ENCODE measurements at regions not wholly inside any gene's neighbourhood (a gene's known extent, or its start where the extent isn't known, plus 50 kb on each side); places are given as distances from the start of the nearest gene placed in this dataset.

DNA sequence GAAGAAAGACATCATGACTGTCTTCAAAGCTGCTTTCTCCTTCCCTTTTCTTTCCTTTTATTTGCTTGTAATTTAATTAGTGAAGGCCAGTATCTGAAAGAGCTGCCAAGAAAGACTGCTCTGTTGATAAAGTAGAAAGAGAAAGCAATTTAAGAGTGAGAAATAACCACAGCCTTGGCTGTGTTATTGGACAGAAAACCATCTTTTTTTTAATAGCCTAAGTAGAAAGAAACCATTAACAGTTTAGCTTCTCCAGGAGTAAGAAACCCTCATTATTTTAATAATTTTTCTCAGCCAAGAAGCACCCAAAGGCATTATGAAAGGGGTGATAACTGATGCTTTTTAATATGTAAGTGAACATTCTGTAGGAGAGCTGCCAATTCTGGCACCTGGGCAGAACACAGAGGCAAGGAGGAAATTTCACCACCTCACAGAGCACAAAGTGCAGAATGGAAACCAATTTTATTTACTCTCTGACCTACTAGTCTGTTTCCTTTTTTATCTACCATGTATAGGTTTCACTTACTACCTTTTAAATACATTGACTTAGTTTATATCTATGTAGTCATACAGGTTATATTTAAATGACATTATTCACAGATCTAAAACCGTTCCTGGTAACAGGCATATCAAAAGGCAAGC, 703.2 kb downstream of the MRPL39 start:
- Histone ChIP-seq H3K9ac (no peak overlapping the region), H3K4me1 (no peaks in the 10 kb centered on the region), H3K27me3 (no peaks in the 10 kb centered on the region), H4K20me1 (no peaks in the 10 kb centered on the region), H3K9me3 (replicated peaks in 1 of 11) (no peaks in the 10 kb centered on the region), H3K27ac (no peak overlapping the region), H3K36me3 (no peaks in the 10 kb centered on the region), H3K4me3 (no peak overlapping the region), H3K4me2 (no peak overlapping the region)
- TF ChIP-seq Cebpa-rat (IDR thresholded peaks at IDR 0.05) = no peak

- H3K27ac ChIP-seq = no peak overlapping the region
- H3K4me2 ChIP-seq = no peak overlapping the region
- H3K4me3 ChIP-seq = no peak overlapping the region
- no peaks in the 10 kb centered on the region for H3K36me3 ChIP-seq
- no peak for TF ChIP-seq Cebpa-rat (IDR thresholded peaks at IDR 0.05)
- H3K4me1 ChIP-seq = no peaks in the 10 kb centered on the region
- H3K27me3 ChIP-seq = no peaks in the 10 kb centered on the region
- H3K9ac ChIP-seq = no peak overlapping the region
- H4K20me1 ChIP-seq = no peaks in the 10 kb centered on the region
- no peaks in the 10 kb centered on the region for H3K9me3 ChIP-seq (replicated peaks in 1 of 11)
These were observed 708.1 kb downstream of the MRPL39 start for GRCh38 chr21:24899138-24899537.

GRCh38 chr21:24897883-24898282, 709.4 kb downstream of the MRPL39 start:
- Histone ChIP-seq H3K4me1 (no peaks in the 10 kb centered on the region), H3K27ac (no peak overlapping the region), H3K27me3 (no peaks in the 10 kb centered on the region), H3K4me3 (no peak overlapping the region), H3K9ac (no peak overlapping the region), H3K9me3 (replicated peaks in 1 of 11) (no peaks in the 10 kb centered on the region), H3K36me3 (no peaks in the 10 kb centered on the region), H4K20me1 (no peaks in the 10 kb centered on the region), H3K4me2 (no peak overlapping the region)
- no peak for TF ChIP-seq Cebpa-rat (IDR thresholded peaks at IDR 0.05)

DNA sequence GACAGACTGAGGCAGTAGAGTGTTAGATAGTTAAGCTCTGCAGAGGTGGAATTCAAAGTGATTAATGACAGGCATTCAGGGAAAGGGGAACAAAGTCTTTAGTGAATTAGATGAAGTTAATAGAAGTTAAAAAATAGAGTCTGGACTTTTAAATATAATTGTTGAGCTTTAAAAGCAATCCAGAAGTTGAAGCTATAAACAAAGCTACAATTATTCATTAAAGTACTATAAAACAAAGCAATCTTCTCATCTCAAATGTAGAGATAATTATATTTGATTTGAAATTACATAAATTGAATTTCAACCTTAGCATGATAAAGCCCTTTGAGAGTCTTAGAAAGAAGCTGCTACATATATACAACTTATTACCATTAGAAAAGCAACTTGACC, 710.6 kb downstream of the MRPL39 start:
- Histone ChIP-seq H3K4me1 (no peaks in the 10 kb centered on the region), H3K27ac (no peak overlapping the region), H3K4me2 (no peak overlapping the region), H4K20me1 (no peaks in the 10 kb centered on the region), H3K36me3 (no peaks in the 10 kb centered on the region), H3K27me3 (no peaks in the 10 kb centered on the region), H3K9me3 (replicated peaks in 1 of 11) (no peaks in the 10 kb centered on the region), H3K9ac (no peak overlapping the region), H3K4me3 (no peak overlapping the region)
- TF ChIP-seq Cebpa-rat (IDR thresholded peaks at IDR 0.05) = no peak

- Histone ChIP-seq H3K4me3 (no peak overlapping the region), H3K9ac (no peak overlapping the region), H3K4me2 (no peak overlapping the region), H3K36me3 (no peaks in the 10 kb centered on the region), H3K27me3 (no peaks in the 10 kb centered on the region), H4K20me1 (no peaks in the 10 kb centered on the region), H3K27ac (no peak overlapping the region), H3K4me1 (no peaks in the 10 kb centered on the region), H3K9me3 (replicated peaks in 1 of 11) (no peaks in the 10 kb centered on the region)
- TF ChIP-seq Cebpa-rat (IDR thresholded peaks at IDR 0.05) = peak in 2 of 11 experiments; percentile 61 to 66; a peak in 5 of 22 replicates
These were observed 711.2 kb downstream of the MRPL39 start for GRCh38 chr21:24895885-24896734.

- H3K4me3 ChIP-seq = no peak overlapping the region
These were observed 713.0 kb downstream of the MRPL39 start for GRCh38 chr21:24894324-24894723.

GRCh38 chr21:24890021-24890420, 717.3 kb downstream of the MRPL39 start:
- no peak overlapping the region for H3K4me2 ChIP-seq
- no peaks in the 10 kb centered on the region for H3K36me3 ChIP-seq
- no peak overlapping the region for H3K9ac ChIP-seq
- no peak overlapping the region for H3K4me3 ChIP-seq
- no peaks in the 10 kb centered on the region for H3K27me3 ChIP-seq
- H3K4me1 ChIP-seq = no peaks in the 10 kb centered on the region
- H3K27ac ChIP-seq = no peak overlapping the region
- peaks cover 4 to 11% (median 7%) of the 10 kb centered on the region in 11 experiments; a peak in 20 of 22 replicates for H3K9me3 ChIP-seq (replicated peaks in 1 of 11)
- no peak for TF ChIP-seq Cebpa-rat (IDR thresholded peaks at IDR 0.05)
- no peaks in the 10 kb centered on the region for H4K20me1 ChIP-seq

More at GRCh38 chr21:24894324-24894723, 713.0 kb downstream of the MRPL39 start:
- H3K9me3 ChIP-seq (replicated peaks in 1 of 11) = no peaks in the 10 kb centered on the region
- no peaks in the 10 kb centered on the region for H4K20me1 ChIP-seq
- no peak overlapping the region for H3K4me2 ChIP-seq
- no peak for TF ChIP-seq Cebpa-rat (IDR thresholded peaks at IDR 0.05)
- no peak overlapping the region for H3K9ac ChIP-seq
- H3K4me1 ChIP-seq = no peaks in the 10 kb centered on the region
- H3K36me3 ChIP-seq = no peaks in the 10 kb centered on the region
- H3K27me3 ChIP-seq = no peaks in the 10 kb centered on the region
- H3K27ac ChIP-seq = no peak overlapping the region

DNA sequence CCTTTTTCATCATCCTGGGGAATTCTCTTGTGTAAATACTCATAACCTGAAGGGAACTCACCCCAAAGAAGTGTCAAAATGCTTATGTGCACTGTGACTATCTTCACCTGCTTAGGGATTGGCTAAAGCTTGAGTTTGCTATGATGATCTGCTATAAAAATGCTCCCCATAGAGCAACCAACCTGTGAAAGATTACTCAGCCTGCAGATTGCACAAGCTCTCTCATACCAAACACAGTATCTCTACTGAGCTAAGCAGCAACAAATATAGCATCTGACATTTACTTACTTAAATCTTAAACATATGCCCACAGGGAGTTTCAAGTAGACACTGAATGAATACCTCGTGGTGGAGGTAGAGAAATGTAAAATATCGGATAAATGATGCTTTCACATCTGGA, 725.8 kb downstream of the MRPL39 start:
- H3K4me2 ChIP-seq = no peak overlapping the region
- H4K20me1 ChIP-seq = no peaks in the 10 kb centered on the region
- H3K36me3 ChIP-seq = no peaks in the 10 kb centered on the region
- H3K4me3 ChIP-seq = no peak overlapping the region
- no peaks in the 10 kb centered on the region for H3K27me3 ChIP-seq
- H3K4me1 ChIP-seq = no peaks in the 10 kb centered on the region
- TF ChIP-seq Cebpa-rat (IDR thresholded peaks at IDR 0.05) = no peak
- peaks cover 8 to 18% (median 12%) of the 10 kb centered on the region in 11 experiments; a peak in 20 of 22 replicates for H3K9me3 ChIP-seq (replicated peaks in 1 of 11)
- H3K9ac ChIP-seq = no peak overlapping the region
- no peak overlapping the region for H3K27ac ChIP-seq

DNA sequence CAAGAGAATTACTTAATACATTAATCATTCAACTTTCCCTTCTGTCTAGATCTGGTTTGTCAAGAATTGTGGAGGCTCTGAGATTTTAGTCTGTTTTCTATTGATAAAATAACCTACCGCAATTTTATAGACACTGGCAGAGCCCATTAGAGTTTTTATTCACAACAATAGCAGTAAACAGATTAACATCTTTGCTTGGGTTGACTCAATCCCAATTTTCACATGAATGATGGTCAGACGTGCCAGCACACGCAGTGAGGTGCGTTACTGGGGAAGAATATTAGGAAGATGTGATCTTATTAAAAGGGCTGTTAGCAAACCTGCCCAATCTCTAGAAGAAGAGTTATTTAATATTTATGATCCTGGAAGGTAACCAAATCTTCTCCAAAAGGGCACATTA, 736.6 kb downstream of the MRPL39 start:
- peaks cover 0 to 16% (median 0%) of the 10 kb centered on the region in 11 experiments; a peak in 5 of 22 replicates for H3K9me3 ChIP-seq (replicated peaks in 1 of 11)
- H3K9ac ChIP-seq = no peak overlapping the region
- no peak overlapping the region for H3K27ac ChIP-seq
- no peak overlapping the region for H3K4me2 ChIP-seq
- H3K27me3 ChIP-seq = peaks cover 0 to 15% (median 6%) of the 10 kb centered on the region in 11 experiments; a peak in 8 of 22 replicates
- no peak overlapping the region for H3K4me3 ChIP-seq
- no peaks in the 10 kb centered on the region for H4K20me1 ChIP-seq
- no peak for TF ChIP-seq Cebpa-rat (IDR thresholded peaks at IDR 0.05)
- no peaks in the 10 kb centered on the region for H3K4me1 ChIP-seq
- no peaks in the 10 kb centered on the region for H3K36me3 ChIP-seq

Data from BLaER1 treated with 17β-estradiol and CSF1 and Interleukin-3, amounts not matched to agents 10 nM and 100 nM (cell line).